H1 (cell line): ENCODE measurements at regions not wholly inside any gene's neighbourhood (a gene's known extent, or its start where the extent isn't known, plus 50 kb on each side); places are given as distances from the start of the nearest gene placed in this dataset.

Experiments
- ATF3 ChIP-seq: IDR thresholded peaks from 2 replicates; pipeline ENCODE4 v1.6.1; 2011; ENCODE audit warnings: low read depth, mild to moderate bottlenecking, low read length; ENCODE audit not compliant: insufficient read depth
- POLR2AphosphoS5 ChIP-seq: IDR thresholded peaks from 2 replicates; pipeline ENCODE4 v1.6.1; 2011; ENCODE audit warnings: low read depth, low read length
- TCF12 ChIP-seq: IDR thresholded peaks from 2 replicates; pipeline ENCODE4 v1.6.1; 2011; ENCODE audit warnings: low read depth, mild to moderate bottlenecking, low read length
- USF2 ChIP-seq: IDR thresholded peaks from 2 replicates; pipeline ENCODE4 v1.6.1; 2011; ENCODE audit warnings: low read length, improper control_type of control experiment

GRCh38 chr2:136322428-136322827, 204.5 kb upstream of the CXCR4 start (continued):
- TF ChIP-seq ATF3 (no peak), POLR2AphosphoS5 (no peak), USF2 (no peak), TCF12 (no peak)
